Hepatic stellate cell (primary cell): ENCODE measurements at regions not wholly inside any gene's neighbourhood (a gene's known extent, or its start where the extent isn't known, plus 50 kb on each side); places are given as distances from the start of the nearest gene placed in this dataset.

ENCODE experiments used
- DNase-seq: peaks from one replicate; pipeline ENCODE4 v3.0.0; 2011; ENCODE audit warnings: low spot score

GRCh38 chr10:14468023-14468441 lies 137.3 kb upstream of the FRMD4A start:
- no peak for DNase-seq

- no peak for DNase-seq
Observed at GRCh38 chr10:14466257-14466656, 135.5 kb upstream of the FRMD4A start.

GRCh38 chr10:14460447-14460846 lies 129.7 kb upstream of the FRMD4A start:
- no peak for DNase-seq

- DNase-seq: no peak
Observed at GRCh38 chr10:14459665-14460064, 128.9 kb upstream of the FRMD4A start.

- no peak for DNase-seq
Observed at GRCh38 chr10:14456870-14457266, 126.1 kb upstream of the FRMD4A start.

GRCh38 chr10:14456218-14456869 lies 125.6 kb upstream of the FRMD4A start:
- DNase-seq: no peak

GRCh38 chr10:14454629-14455028 lies 123.9 kb upstream of the FRMD4A start:
- no peak for DNase-seq

GRCh38 chr10:14454206-14454605 lies 123.5 kb upstream of the FRMD4A start:
- DNase-seq: no peak

- no peak for DNase-seq
Observed at GRCh38 chr10:14453593-14453992, 122.9 kb upstream of the FRMD4A start.

GRCh38 chr10:14451341-14451740 lies 120.6 kb upstream of the FRMD4A start:
- DNase-seq: no peak

GRCh38 chr10:14450041-14450491 lies 119.3 kb upstream of the FRMD4A start:
- no peak for DNase-seq

GRCh38 chr10:14449293-14449815 lies 118.6 kb upstream of the FRMD4A start:
- no peak for DNase-seq

GRCh38 chr10:14448197-14448990 lies 117.7 kb upstream of the FRMD4A start:
- no peak for DNase-seq

GRCh38 chr10:14447094-14447839 lies 116.5 kb upstream of the FRMD4A start:
- DNase-seq: no peak

- DNase-seq: no peak
Observed at GRCh38 chr10:14439451-14440259, 108.9 kb upstream of the FRMD4A start.

- DNase-seq: no peak
Observed at GRCh38 chr10:14438576-14438975, 107.9 kb upstream of the FRMD4A start.

GRCh38 chr10:14438057-14438456 lies 107.3 kb upstream of the FRMD4A start:
- DNase-seq: no peak

- no peak for DNase-seq
Observed at GRCh38 chr10:14435976-14436632, 105.4 kb upstream of the FRMD4A start.

GRCh38 chr10:14433147-14433546 lies 102.4 kb upstream of the FRMD4A start:
- DNase-seq: no peak

- DNase-seq: no peak
Observed at GRCh38 chr10:14431868-14432267, 101.1 kb upstream of the FRMD4A start.

GRCh38 chr10:14429043-14429700 lies 98.4 kb upstream of the FRMD4A start:
- DNase-seq: no peak
